ENCODE measurements at regions not wholly inside any gene's neighbourhood (a gene's known extent, or its start where the extent isn't known, plus 50 kb on each side); places are given as distances from the start of the nearest gene placed in this dataset.

GRCh38 chr14:85217412-85217811 lies 312.5 kb upstream of the FLRT2 start:
- TF ChIP-seq CTCF (IDR thresholded peaks at IDR 0.05) (no peak), POLR2A (IDR thresholded peaks at IDR 0.05) (no peak)
